GM21447 (cell line): ENCODE measurements at regions not wholly inside any gene's neighbourhood (a gene's known extent, or its start where the extent isn't known, plus 50 kb on each side); places are given as distances from the start of the nearest gene placed in this dataset.
"Not testable (repeated sequence)": the region's sequence is repeated elsewhere in the genome, so short reads cannot be mapped to it uniquely, and the experiment has no call there.

ENCODE experiments used
- ATAC-seq: cut with Tn5 transposase; IDR thresholded peaks from one replicate; pipeline ENCODE4 v1.9.1; 2021; ENCODE audit not compliant: unreplicated experiment

GRCh38 chr13:44848920-44849676, 140.2 kb downstream of the NUFIP1 start:
- ATAC-seq: no peak

- not testable (repeated sequence) for ATAC-seq
Observed at GRCh38 chr13:44845281-44846058, 143.8 kb downstream of the NUFIP1 start.

- ATAC-seq: no peak
Observed at GRCh38 chr13:44844786-44845185, 144.5 kb downstream of the NUFIP1 start.

GRCh38 chr13:44843403-44843802, 145.9 kb downstream of the NUFIP1 start:
- ATAC-seq: no peak

GRCh38 chr13:44842158-44842557, 147.1 kb downstream of the NUFIP1 start:
- ATAC-seq: no peak

GRCh38 chr13:44840131-44840530, 149.1 kb downstream of the NUFIP1 start:
- ATAC-seq: no peak

GRCh38 chr13:44837250-44837649, 152.0 kb downstream of the NUFIP1 start:
- ATAC-seq: no peak

- no peak for ATAC-seq
Observed at GRCh38 chr13:44834404-44834803, 154.9 kb downstream of the NUFIP1 start.

- ATAC-seq: no peak
Observed at GRCh38 chr13:44833626-44834025, 155.6 kb downstream of the NUFIP1 start.

GRCh38 chr13:44833139-44833538, 156.1 kb downstream of the NUFIP1 start:
- ATAC-seq: no peak

GRCh38 chr13:44826591-44827350, 162.5 kb downstream of the NUFIP1 start:
- no peak for ATAC-seq

GRCh38 chr13:44825953-44826352, 163.3 kb downstream of the NUFIP1 start:
- no peak for ATAC-seq

GRCh38 chr13:44823555-44823954, 165.7 kb downstream of the NUFIP1 start:
- ATAC-seq: not testable (repeated sequence)

- ATAC-seq: no peak
Observed at GRCh38 chr13:44822291-44822690, 167.0 kb downstream of the NUFIP1 start.

- no peak for ATAC-seq
Observed at GRCh38 chr13:44819772-44820171, 169.5 kb downstream of the NUFIP1 start.

GRCh38 chr13:44819245-44819644, 170.0 kb downstream of the NUFIP1 start:
- ATAC-seq: no peak

- ATAC-seq: no peak
Observed at GRCh38 chr13:44818428-44818827, 170.8 kb downstream of the NUFIP1 start.

GRCh38 chr13:44818016-44818415, 171.3 kb downstream of the NUFIP1 start:
- ATAC-seq: no peak

- no peak for ATAC-seq
Observed at GRCh38 chr13:44817131-44817671, 172.1 kb downstream of the NUFIP1 start.

- ATAC-seq: no peak
Observed at GRCh38 chr13:44816701-44817100, 172.6 kb downstream of the NUFIP1 start.

- no peak for ATAC-seq
Observed at GRCh38 chr13:44815623-44816022, 173.6 kb downstream of the NUFIP1 start.
